Stomach (tissue), 4 donors: ENCODE measurements at regions not wholly inside any gene's neighbourhood (a gene's known extent, or its start where the extent isn't known, plus 50 kb on each side); places are given as distances from the start of the nearest gene placed in this dataset.

ENCODE experiments used
- POLR2A ChIP-seq, 4 donors: fragments of 450-650 bp; IDR thresholded peaks; one replicate each; pipeline ENCODE4 v1.6.1; 2016; ENCODE audit warnings: antibody characterized with exemption in 4 of 4, control low read depth in 2 of 4, mild to moderate bottlenecking in 1 of 4, moderate library complexity in 1 of 4
- POLR2AphosphoS5 ChIP-seq, 3 donors: sonication (generic); formaldehyde crosslinking; IDR thresholded peaks; one replicate each; pipeline ENCODE4 v1.6.1; 2016; ENCODE audit warnings: antibody characterized with exemption in 3 of 3
- TF ChIP-seq, protein P1 (sequence below), 7 experiments: fragments of 450-650 bp in 4 of 7; fragments of 200-600 bp in 3 of 7; sonication (generic) in 3 of 7; IDR thresholded peaks; one replicate each; pipeline ENCODE4 v1.5.1; 2016 to 2019; ENCODE audit warnings: antibody characterized with exemption in 7 of 7, control low read depth in 2 of 7, mild to moderate bottlenecking in 1 of 7

DNA sequence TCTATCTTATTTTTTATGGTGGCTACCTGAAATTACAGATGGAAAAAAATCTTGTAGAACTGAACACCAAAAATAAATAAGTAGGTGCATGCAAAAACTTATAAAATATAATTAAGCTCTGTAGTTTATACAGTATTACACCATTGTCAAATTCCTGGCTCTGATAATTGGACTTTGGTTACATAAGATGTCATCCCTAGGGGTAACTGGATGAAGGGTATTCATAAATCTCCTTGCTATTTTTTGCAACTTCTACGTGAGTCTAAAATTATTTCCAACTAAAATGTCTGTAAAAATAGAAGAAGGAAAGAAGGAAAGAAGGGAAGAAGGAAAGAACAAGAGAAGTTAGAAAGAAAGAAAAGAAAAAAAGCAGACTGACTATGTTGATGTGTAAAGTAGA lies 716.6 kb downstream of the BCL11B start:
- TF ChIP-seq, protein P1, sequence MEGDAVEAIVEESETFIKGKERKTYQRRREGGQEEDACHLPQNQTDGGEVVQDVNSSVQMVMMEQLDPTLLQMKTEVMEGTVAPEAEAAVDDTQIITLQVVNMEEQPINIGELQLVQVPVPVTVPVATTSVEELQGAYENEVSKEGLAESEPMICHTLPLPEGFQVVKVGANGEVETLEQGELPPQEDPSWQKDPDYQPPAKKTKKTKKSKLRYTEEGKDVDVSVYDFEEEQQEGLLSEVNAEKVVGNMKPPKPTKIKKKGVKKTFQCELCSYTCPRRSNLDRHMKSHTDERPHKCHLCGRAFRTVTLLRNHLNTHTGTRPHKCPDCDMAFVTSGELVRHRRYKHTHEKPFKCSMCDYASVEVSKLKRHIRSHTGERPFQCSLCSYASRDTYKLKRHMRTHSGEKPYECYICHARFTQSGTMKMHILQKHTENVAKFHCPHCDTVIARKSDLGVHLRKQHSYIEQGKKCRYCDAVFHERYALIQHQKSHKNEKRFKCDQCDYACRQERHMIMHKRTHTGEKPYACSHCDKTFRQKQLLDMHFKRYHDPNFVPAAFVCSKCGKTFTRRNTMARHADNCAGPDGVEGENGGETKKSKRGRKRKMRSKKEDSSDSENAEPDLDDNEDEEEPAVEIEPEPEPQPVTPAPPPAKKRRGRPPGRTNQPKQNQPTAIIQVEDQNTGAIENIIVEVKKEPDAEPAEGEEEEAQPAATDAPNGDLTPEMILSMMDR (IDR thresholded peaks at IDR 0.05): no peak
- no peak for TF ChIP-seq POLR2AphosphoS5 (IDR thresholded peaks at IDR 0.05)
- TF ChIP-seq POLR2A (IDR thresholded peaks at IDR 0.05): no peak
